HFFc6 (cell line): ENCODE measurements at regions not wholly inside any gene's neighbourhood (a gene's known extent, or its start where the extent isn't known, plus 50 kb on each side); places are given as distances from the start of the nearest gene placed in this dataset.
"Not testable (repeated sequence)": the region's sequence is repeated elsewhere in the genome, so short reads cannot be mapped to it uniquely, and the experiment has no call there.

ENCODE experiments used
- DNase-seq: peaks from one replicate; pipeline ENCODE4 v3.0.0-alpha.2; 2018
- H3K27ac Mint-ChIP-seq: 2 replicates; pipeline ENCODE4 v1.8.0; 2020; ENCODE audit warnings: mild to moderate bottlenecking, mixed read lengths
- H3K27me3 Mint-ChIP-seq: 2 replicates; pipeline ENCODE4 v1.8.0; 2021; ENCODE audit warnings: mild to moderate bottlenecking, moderate library complexity, mixed read lengths; ENCODE audit not compliant: insufficient read depth
- H3K36me3 Mint-ChIP-seq: 2 replicates; pipeline ENCODE4 v1.8.0; 2021; ENCODE audit warnings: low read depth, mixed read lengths
- H3K4me1 Mint-ChIP-seq: 2 replicates; pipeline ENCODE4 v1.8.0; 2020; ENCODE audit warnings: low read depth, mixed read lengths
- H3K4me3 Mint-ChIP-seq: 2 replicates; pipeline ENCODE4 v1.8.0; 2020; ENCODE audit warnings: mild to moderate bottlenecking, moderate library complexity, mixed read lengths
- H3K9me3 Mint-ChIP-seq: 2 replicates; pipeline ENCODE4 v1.8.0; 2020; ENCODE audit warnings: mild to moderate bottlenecking, mixed read lengths
- CTCF ChIP-seq: fragments of 200-600 bp; sonication (generic); IDR thresholded peaks from 2 replicates; pipeline ENCODE4 v1.5.0; 2021; ENCODE audit warnings: antibody characterized with exemption, mild to moderate bottlenecking

- no peak for TF ChIP-seq CTCF
- Mint-ChIP-seq H3K4me3 (no peak overlapping the region), H3K4me1 (peaks cover 70% of the 10 kb centered on the region), H3K9me3 (no peaks in the 10 kb centered on the region), H3K36me3 (no peaks in the 10 kb centered on the region), H3K27ac (no peak overlapping the region), H3K27me3 (no peaks in the 10 kb centered on the region; the same call in 1 of the 2 replicates)
- DNase-seq = no peak
Observed at GRCh38 chr3:150344079-150344759, 63.9 kb upstream of the TSC22D2 start.

GRCh38 chr3:150342896-150343467 lies 65.1 kb upstream of the TSC22D2 start:
- DNase-seq = no peak
- H3K27ac Mint-ChIP-seq = no peak overlapping the region

GRCh38 chr3:150341891-150342290 lies 66.2 kb upstream of the TSC22D2 start:
- no peak overlapping the region for H3K27ac Mint-ChIP-seq
- DNase-seq = no peak

More at GRCh38 chr3:150342896-150343467, 65.1 kb upstream of the TSC22D2 start:
- H3K4me1 Mint-ChIP-seq = peaks cover 57% of the 10 kb centered on the region
- H3K4me3 Mint-ChIP-seq = no peak overlapping the region
- H3K36me3 Mint-ChIP-seq = peaks cover 3% of the 10 kb centered on the region
- no peaks in the 10 kb centered on the region; the same call in 1 of the 2 replicates for H3K27me3 Mint-ChIP-seq
- no peaks in the 10 kb centered on the region for H3K9me3 Mint-ChIP-seq
- TF ChIP-seq CTCF = no peak

GRCh38 chr3:150336363-150336762 lies 71.7 kb upstream of the TSC22D2 start:
- Mint-ChIP-seq H3K4me1 (peaks cover 31% of the 10 kb centered on the region), H3K27ac (0 out of 2 replicates have a peak overlapping the region, but pooled peaks have one; percentile 3)
- H3K36me3 Mint-ChIP-seq, H3K9me3 Mint-ChIP-seq, DNase-seq, H3K27me3 Mint-ChIP-seq, H3K4me3 Mint-ChIP-seq: not testable (repeated sequence)

More at GRCh38 chr3:150341891-150342290, 66.2 kb upstream of the TSC22D2 start:
- Mint-ChIP-seq H3K4me3 (no peak overlapping the region), H3K9me3 (no peaks in the 10 kb centered on the region), H3K36me3 (peaks cover 10% of the 10 kb centered on the region), H3K27me3 (no peaks in the 10 kb centered on the region; the same call in 1 of the 2 replicates), H3K4me1 (peaks cover 46% of the 10 kb centered on the region)
- TF ChIP-seq CTCF = no peak

GRCh38 chr3:150335631-150336030 lies 72.5 kb upstream of the TSC22D2 start:
- peaks cover 32% of the 10 kb centered on the region for H3K4me1 Mint-ChIP-seq
- no peak overlapping the region for H3K27ac Mint-ChIP-seq
- no peaks in the 10 kb centered on the region for H3K27me3 Mint-ChIP-seq
- H3K9me3 Mint-ChIP-seq = no peaks in the 10 kb centered on the region
- peaks cover 10% of the 10 kb centered on the region for H3K36me3 Mint-ChIP-seq
- no peak for DNase-seq
- H3K4me3 Mint-ChIP-seq = no peak overlapping the region
- TF ChIP-seq CTCF = no peak

- no peak for DNase-seq
- Mint-ChIP-seq H3K36me3 (peaks cover 10% of the 10 kb centered on the region), H3K27ac (no peak overlapping the region), H3K4me1 (peaks cover 32% of the 10 kb centered on the region), H3K9me3 (no peaks in the 10 kb centered on the region), H3K4me3 (no peak overlapping the region), H3K27me3 (no peaks in the 10 kb centered on the region)
- no peak for TF ChIP-seq CTCF
Observed at GRCh38 chr3:150334974-150335373, 73.1 kb upstream of the TSC22D2 start.
